ENCODE measurements at regions not wholly inside any gene's neighbourhood (a gene's known extent, or its start where the extent isn't known, plus 50 kb on each side); places are given as distances from the start of the nearest gene placed in this dataset.

DNA sequence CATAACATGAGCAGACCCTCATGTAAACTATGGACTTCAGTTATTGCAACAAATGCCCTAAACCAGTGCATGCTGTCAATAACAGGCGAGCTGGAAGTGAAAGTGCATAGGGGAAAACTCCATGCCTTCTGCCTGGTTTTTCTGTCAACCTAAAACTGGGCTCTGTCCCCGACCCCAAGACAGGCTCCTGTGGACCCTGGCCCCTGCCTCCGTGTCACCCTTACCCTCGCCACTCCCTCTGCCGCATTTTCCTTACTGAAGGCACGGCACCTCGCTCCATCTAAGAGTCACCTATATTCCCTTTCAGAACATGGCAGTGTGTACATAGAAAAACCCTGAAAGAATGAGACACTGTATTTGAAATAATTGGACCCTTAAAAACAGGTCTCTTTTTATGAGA is 151.3 kb downstream of the SHANK2 start:
- no peak overlapping the region for H3K4me3 ChIP-seq (replicated peaks in 1 of 3; ENCODE audit: insufficient read depth in 1 of 3, low read depth in 1 of 3, low read length in 3 of 3)
- no peaks in the 10 kb centered on the region for H3K9me3 ChIP-seq (replicated peaks; ENCODE audit: control insufficient read depth, insufficient read depth, low read length)
- ChIA-PET POLR2A (no interaction called here), CTCF (no interaction called here)
- H3K27ac ChIP-seq (ENCODE audit: insufficient read depth, low read depth, low read length): no peak overlapping the region
- intact Hi-C loops (cut with micrococcal nuclease): no loop called here
- BruUV-seq (replicated peaks): no TSS peak
- H3K79me2 ChIP-seq (ENCODE audit: control insufficient read depth, insufficient read depth, low read length): no peaks in the 10 kb centered on the region
- dilution Hi-C loops (cut with MboI; ENCODE audit: extremely low pct_ligation_motif_present, low sequenced_read_pairs): no loop called here
- no peaks in the 10 kb centered on the region for H3K27me3 ChIP-seq (ENCODE audit: control insufficient read depth in 2 of 2, insufficient read depth in 2 of 2, low read length in 2 of 2)
- TF ChIP-seq MYC (IDR thresholded peaks at IDR 0.05; ENCODE audit: low read depth, low read length): no peak
- no peak for TF ChIP-seq CTCF (IDR thresholded peaks at IDR 0.05; ENCODE audit: extremely low read depth in 1 of 2, insufficient read depth in 1 of 2, low read depth in 1 of 2, low read length in 2 of 2)
- TF ChIP-seq EZH2 (IDR thresholded peaks at IDR 0.05; ENCODE audit: borderline replicate concordance, low read depth, low read length, severe bottlenecking): no peak
- TF ChIP-seq, protein P1, sequence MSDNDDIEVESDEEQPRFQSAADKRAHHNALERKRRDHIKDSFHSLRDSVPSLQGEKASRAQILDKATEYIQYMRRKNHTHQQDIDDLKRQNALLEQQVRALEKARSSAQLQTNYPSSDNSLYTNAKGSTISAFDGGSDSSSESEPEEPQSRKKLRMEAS (IDR thresholded peaks at IDR 0.05; ENCODE audit: insufficient read depth, insufficient read length): no peak
- TF ChIP-seq JUN (IDR thresholded peaks at IDR 0.05; ENCODE audit: borderline replicate concordance, insufficient read depth, insufficient read length, low read depth): no peak
- TF ChIP-seq POLR2AphosphoS5 (IDR thresholded peaks at IDR 0.05; ENCODE audit: insufficient read depth, low read depth, low read length): no peak
- TF ChIP-seq FOS (IDR thresholded peaks at IDR 0.05; ENCODE audit: borderline replicate concordance, insufficient read depth, low read length): no peak
- TF ChIP-seq POLR2A (IDR thresholded peaks at IDR 0.05; ENCODE audit: low read depth, low read length): no peak
- TF ChIP-seq GATA2 (IDR thresholded peaks at IDR 0.05; ENCODE audit: insufficient read depth, insufficient read length, low read depth, low read length): no peak
- H3K4me1 ChIP-seq (ENCODE audit: control insufficient read depth, extremely low read depth, insufficient read depth, low read length): no peaks in the 10 kb centered on the region
- no peak for DNase-seq (ENCODE audit: low read depth, low spot score)
- H2AFZ ChIP-seq (ENCODE audit: low read depth, low read length): no peak overlapping the region
- no peak overlapping the region for H3K9ac ChIP-seq (replicated peaks; ENCODE audit: extremely low read depth, insufficient read depth, low read length)
- no peaks in the 10 kb centered on the region for H3K36me3 ChIP-seq (ENCODE audit: control insufficient read depth in 2 of 2, extremely low read depth in 1 of 2, insufficient read depth in 2 of 2, low read length in 2 of 2)
- no peak for FAIRE-seq
- H3K9me1 ChIP-seq (replicated peaks; ENCODE audit: control insufficient read depth, extremely low read depth, insufficient read depth, low read length): no peaks in the 10 kb centered on the region
- no peak overlapping the region for H3K4me2 ChIP-seq (ENCODE audit: insufficient read depth, low read length)
- H4K20me1 ChIP-seq (replicated peaks; ENCODE audit: control insufficient read depth, extremely low read depth, insufficient read depth, low read length): no peaks in the 10 kb centered on the region

Measured in endothelial cell of umbilical vein (primary cell).